HG02588 (cell line): ENCODE measurements at regions not wholly inside any gene's neighbourhood (a gene's known extent, or its start where the extent isn't known, plus 50 kb on each side); places are given as distances from the start of the nearest gene placed in this dataset.

ENCODE experiments used
- ATAC-seq: cut with Tn5 transposase; IDR thresholded peaks from one replicate; pipeline ENCODE4 v1.9.1; 2021; ENCODE audit warnings: mild to moderate bottlenecking, moderate library complexity; ENCODE audit not compliant: unreplicated experiment

DNA sequence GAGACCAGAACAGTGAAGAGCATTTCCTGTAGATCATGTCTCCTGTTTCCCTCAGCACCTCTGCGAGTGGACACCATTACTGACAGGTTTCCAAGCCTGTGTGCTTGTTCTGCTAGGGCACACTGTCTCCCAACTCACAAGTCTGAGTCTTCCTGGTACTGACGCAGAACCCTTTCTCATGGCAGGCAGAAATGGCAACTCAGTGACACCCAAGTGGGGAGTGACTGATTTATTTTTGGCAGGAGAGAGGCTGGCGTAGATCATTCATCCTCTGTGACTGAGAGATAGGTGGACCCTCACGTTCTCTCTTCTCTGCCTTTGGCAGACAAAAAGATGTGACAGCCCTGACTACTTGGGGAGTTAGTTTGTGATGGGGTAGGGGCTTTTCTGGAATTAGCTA lies 183.4 kb downstream of the RFC3 start:
- ATAC-seq, result no peak

DNA sequence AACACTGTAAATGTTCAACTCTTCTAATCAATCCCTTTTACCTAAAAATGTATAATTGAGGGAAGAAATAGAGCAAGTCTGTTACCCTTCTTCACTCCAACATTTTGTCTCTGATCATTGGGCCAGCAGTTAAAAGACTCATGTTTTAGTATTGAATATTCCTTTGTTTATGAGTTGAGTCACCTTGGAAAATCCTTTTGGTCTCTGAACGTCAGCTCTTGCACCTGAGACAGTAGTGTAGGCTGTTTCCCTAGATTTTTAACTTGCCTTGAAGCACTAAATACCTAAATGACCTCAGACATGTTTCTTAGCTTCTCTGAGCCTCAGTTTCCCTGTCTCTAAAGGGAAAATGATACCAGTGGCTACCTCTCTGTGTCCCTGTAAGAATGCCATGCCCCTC lies 184.2 kb downstream of the RFC3 start:
- no peak for ATAC-seq

DNA sequence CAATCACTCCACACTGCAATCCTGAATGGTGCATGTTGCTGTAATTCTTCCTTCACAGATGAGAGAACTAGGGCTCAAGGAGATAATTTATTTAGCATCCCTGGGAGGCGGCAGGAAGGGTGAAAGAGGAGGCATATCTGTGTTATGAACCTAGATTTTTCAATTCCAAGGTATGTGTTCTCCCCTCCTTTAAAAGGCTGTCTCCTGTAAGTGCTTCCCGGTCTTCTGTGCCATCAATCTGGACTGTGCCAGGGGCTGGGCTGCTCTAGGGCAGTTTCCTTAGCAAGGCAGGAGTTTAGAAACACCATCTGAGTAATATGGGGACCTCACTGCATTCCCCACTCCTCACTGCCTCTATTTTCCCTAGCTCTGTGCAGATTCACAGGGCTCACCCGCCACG lies 185.0 kb downstream of the RFC3 start:
- no peak for ATAC-seq

DNA sequence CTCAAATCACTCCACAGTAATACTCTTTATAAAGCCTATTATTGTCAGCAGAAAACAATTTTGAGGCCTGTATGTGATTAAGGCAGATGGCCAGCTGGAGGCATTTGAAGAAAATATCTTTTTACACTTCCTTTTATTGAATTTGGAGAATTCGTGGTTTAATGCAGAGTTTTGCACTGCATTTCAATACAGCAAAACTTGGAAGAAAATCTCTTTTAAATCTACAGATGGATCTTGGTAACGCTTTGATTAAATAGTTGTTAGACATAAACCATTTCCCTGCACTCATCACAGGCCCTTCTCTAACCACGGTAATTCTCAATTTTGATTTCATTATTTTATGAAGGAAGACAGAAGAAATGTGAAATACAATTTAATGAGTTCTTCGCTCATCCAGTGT lies 185.7 kb downstream of the RFC3 start:
- ATAC-seq, result no peak

DNA sequence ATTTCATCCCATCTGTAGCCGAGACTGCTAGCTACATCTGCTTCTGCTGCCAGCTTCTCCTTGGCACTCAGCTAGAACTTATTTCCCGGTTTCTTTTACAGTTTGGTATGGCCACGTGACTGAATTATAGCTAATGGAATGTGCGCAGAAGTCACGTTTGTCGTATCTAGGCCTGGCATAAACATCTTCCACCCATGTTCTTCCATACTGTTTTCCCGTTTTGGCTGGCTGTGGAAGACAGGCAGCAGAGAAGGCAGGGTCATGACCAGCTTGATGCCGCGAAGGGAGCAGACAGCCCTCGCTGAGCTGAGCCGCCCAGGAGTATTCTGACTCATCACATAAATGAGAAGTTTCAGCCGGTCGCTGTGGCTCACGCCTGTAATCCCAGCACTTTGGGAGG lies 186.7 kb downstream of the RFC3 start:
- ATAC-seq, result no peak

DNA sequence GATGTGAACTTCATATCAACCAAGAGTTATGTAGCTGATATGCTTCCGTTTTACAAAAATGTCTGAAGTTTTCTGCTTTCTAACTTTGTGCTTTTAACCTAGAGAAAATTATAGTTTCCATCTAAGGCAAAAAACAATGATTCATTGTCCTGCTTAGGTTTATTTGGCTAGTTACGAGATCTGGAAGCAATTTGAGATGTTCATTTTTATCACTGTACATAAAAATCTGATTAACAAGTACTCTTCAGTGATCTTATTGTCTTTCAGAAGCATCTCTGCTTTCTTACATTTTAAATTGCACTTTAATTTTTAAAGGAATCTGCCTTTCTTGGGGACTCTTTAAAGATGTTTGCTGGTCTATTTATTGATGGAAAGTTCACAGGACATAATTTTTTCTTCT lies 188.1 kb downstream of the RFC3 start:
- no peak for ATAC-seq

DNA sequence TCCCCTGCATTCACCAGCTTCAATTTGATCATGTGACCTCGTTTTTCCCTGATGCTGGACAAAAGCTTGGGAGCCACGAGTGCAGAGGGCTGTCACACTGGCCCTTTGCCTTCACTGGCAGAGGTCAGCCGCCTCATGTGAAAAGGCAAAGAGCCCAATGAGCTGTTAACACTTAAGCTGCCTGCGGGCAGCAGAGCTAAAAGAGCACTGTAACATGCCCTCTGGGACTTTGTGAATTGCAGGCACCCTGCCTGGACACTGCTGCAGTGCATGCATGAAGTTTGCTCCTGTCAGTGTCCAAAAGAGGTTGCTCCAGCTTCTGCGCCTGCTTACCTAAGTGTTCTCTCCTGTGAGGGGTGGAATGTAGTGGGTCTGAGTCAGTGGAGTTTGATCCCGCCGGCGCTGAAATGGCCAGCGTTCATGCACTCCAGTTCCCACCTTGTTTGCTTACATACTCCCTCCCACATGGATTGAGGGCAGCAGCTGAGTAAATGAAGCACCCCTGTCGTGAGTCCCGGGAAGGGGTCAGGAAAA lies 193.7 kb downstream of the RFC3 start:
- ATAC-seq, result no peak

DNA sequence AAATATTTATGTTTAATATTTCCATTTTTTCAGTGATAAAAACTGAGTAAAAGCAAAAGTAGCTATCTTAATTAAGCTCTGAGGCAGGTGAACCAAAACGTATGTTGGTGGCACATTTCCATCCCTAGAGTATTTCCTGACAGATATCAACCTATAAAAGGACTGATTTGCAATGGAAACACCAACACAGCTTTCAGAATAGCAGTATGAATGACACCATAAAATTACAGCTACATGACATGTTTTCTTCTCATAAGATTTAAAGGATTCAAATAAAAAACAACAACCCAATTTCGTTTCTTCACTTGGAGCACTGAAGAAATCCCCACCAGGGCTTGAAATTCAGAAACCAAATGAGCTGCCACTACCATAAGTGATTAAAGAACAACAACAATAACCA lies 194.4 kb downstream of the RFC3 start:
- no peak for ATAC-seq

DNA sequence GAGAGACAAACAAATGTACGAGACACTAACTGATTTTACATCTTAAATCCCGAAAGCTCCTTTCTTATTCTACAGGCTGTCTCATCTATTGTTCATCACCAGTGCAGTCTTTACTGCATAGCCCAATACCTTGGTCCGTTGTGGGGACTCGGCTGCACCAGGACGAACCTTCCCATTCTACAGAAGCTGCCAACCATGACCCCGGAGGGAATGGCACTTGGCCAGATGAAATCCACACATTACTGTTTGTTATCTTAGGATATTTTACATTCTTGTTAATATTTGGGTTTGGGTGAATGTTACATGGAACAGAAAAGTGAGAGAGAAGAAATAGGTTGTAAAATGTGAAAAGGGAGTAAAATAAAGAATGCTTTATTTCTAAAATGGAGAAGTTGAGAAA lies 195.1 kb downstream of the RFC3 start:
- no peak for ATAC-seq

DNA sequence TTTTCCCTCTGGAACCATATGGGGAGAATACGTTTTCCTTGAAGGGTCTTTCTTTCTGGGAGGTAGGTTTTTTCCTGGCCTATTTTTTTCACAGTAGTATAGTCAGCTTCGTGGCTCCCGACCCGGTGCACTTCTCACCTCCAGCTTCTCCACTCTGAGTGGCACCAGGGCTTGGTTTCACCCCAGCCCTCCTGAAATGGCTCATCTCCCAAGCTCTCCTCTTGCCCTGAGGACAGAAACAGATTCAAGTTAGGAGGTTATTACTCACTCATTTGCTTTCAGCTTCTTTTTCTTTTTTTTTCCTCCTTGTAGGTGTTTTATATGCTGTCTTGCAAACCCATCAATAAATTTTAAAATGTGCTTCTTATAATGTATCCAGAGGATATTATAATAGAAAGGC lies 199.3 kb downstream of the RFC3 start:
- ATAC-seq, result no peak

DNA sequence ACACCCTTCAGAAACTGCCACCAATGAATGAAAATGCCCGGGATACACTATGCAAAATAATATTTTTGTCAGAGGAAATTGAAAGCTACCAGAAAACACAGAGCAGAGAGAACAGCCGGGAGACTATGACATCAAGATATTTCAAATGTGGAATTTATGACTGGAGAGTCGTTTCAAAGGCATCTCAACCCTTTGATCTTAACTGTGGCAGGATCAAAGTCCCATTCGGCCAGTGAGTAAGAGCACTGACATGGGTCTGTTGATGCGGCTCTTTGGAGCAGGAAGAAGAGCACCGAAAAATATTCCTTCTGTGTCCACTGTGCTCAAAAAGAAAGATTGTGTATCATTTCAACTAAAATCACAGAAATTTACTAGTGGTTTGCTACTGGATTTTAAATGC lies 201.9 kb downstream of the RFC3 start:
- ATAC-seq, result no peak

DNA sequence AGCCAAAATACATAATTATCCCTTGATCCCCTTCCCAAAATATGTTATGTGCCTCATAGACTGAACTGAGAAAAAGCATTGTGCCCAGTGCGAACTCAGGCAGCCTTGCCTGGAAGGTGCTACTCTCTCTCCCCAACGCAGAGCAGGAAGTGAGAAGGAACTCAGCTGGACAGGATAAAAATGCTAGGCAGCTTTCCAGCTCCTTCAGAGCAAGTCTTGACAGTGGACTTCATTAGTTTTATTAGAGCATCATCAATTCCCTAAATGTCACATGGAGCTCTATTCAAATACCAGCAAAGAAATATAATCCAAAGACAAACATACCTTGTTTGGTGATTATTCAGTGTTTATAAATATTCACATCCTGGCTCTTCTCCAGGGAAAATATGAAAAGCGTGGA lies 202.4 kb downstream of the RFC3 start:
- ATAC-seq, result no peak

DNA sequence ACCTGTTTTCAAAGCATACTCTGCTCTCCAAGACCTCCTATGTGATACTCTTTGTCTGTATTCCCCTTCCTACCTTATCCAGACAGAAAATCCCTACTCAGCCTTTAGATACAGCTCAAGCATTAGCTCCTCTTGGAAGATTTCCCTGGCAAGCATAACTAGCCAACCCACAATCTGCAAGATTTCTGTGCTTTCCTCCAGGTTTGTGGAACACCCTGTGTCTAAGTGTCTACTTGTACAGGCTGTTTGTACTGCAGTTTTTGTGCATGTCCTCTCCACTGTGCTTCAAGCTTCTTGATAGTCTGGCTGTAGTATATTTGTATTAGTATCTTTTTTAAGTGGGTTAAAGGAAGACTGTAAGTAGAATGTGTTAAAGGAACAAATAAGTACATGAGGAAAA lies 203.7 kb downstream of the RFC3 start:
- ATAC-seq, result no peak

DNA sequence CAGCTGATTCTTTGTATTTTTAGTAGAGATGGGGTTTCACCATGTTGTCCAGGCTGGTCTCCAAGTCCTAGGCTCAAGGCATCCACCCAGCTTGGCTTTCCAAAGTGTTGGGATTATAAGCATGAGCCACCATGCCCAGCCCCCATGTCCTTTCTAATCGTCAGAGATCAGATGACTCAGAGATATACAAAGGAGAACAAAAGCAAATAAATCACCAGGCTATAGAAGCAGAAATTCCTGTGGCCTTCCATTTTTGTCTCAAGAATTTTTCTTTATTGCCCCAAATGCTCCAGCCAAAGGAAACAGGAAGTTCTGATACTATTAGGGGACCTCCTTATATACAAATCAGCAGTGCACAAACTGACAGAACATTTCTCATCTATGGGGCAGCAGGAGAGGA lies 207.8 kb downstream of the RFC3 start:
- no peak for ATAC-seq

DNA sequence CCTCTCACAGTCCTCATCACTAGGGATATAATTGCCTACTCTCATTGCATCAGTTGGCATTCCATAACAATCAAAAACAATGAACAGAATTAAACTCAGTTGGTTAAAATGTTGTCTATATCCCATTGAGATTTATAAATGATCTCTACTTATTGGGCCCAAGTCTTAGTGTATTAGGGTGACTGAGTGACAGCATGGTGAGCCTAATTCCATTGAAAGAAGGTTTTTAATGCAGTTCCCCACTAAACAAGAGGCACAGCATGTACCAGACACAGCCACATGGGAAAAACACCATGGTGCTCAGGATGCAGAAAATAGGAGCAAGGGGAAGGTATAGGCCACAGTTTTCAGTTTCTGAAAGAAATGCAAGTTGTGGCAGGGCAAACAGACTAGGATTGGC lies 208.4 kb downstream of the RFC3 start:
- ATAC-seq, result no peak

DNA sequence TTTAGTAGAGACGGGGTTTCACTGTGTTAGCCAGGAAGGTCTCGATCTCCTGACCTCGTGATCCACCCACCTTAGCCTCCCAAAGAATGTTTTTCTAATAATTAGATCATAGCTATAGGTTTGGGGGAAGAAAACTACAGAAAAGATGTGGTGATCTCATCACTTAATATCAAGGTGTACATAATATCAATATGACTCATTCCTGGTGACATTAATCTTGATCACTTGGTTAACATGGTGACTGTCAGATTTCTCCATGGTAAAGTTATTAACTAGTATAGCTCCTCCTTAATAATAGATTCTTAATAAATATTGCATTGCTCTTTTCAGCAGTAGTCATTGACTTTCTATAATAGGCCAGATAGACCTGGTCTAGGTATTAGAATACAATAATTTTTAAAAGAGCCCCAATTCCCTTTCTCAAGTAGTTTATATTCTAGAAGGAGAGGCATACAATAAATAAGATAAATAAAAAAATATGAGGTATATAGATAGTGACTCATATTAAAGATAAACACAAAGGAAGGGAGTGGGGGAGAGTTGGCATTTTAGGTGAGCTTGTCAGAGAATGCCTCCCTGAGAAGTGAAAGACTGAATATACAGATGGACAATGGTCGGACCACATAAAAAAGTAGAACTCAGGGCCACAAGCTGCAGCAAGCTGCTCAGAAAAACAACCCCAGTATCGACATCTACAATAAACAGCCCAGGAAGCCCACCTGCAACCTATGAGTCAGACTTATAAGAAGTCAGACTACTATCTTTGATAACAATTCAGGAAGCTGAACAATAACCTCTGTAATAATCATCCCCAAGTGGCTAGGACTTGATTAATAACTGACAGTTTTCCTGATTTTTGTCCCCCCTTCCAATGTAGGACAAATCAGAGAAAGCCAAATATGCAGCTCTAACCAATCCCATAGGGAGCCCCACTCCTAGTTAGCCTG lies 210.8 kb downstream of the RFC3 start:
- ATAC-seq, result no peak

DNA sequence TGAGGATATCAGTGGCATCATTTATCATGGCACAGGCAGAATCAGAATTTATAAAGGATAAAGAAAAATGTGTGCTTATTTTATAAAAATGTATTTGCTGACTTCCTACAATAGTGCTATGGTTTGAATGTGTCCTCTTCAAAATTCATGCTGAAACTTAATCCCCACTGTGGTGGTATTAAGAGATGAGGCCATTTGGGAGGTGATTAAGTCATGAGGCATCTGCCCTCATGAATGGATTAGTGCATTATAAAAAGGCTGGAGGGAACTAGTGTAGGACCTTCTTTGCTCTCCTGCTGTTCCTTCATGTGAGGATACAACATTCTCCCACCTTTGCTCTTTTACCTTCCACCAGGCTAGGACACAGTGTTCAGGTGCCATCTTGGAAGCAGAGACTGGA lies 212.8 kb downstream of the RFC3 start:
- ATAC-seq, result no peak

DNA sequence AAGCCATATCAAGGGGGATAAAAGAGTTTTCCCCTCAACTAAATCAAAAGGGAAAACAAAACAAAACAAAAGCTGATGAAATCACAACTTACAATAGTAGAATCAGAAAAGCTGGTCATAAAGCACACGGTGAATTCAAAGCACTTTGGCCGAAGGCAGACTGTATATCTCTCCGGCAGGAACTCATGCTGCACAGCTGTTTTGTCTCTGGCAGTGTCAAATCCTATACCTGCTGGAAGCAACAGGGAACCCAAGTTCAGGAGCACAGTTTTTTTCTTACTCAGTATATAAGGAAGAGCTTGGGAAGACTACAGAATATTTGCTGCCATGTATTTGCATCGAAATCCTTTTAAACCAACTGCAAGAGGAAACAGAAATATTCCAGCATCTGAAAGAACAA lies 213.7 kb downstream of the RFC3 start:
- no peak for ATAC-seq

DNA sequence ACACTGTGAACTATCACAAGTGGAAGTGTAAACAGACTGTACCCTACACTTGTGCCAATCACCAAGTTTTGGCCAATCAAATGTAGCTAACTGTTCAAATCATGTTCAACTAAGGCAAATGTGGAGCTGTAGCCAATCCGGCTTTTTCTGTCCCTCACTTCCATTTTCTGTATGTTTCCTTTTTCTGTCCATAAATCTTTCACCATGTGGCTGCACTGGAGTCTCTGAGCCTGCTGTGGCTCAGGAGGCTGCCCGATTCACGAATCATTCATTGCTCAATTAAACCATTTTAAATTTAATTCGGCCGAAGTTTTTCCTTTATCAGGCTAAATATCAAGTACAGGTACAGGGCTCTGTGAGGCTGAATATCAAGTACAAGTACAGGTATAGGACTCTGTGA lies 216.5 kb downstream of the RFC3 start:
- no peak for ATAC-seq

DNA sequence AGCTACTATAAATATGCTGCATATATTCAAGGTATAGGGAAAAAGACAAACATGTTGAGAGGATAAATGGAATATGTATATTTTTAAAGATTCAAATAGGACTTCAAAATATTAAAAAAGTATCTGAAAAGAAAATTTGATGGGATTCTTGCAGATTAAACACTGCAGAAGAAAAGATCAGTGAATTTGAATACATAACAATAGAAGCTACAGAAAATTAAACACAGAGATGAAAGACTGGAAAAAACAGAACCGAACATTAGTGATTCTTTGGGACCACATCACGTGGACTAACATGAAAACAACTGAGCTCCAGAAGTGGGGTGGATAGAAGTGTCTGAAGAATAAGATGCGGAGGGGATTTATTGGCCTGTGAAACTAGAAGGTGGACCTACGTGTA lies 217.2 kb downstream of the RFC3 start:
- ATAC-seq, result no peak

DNA sequence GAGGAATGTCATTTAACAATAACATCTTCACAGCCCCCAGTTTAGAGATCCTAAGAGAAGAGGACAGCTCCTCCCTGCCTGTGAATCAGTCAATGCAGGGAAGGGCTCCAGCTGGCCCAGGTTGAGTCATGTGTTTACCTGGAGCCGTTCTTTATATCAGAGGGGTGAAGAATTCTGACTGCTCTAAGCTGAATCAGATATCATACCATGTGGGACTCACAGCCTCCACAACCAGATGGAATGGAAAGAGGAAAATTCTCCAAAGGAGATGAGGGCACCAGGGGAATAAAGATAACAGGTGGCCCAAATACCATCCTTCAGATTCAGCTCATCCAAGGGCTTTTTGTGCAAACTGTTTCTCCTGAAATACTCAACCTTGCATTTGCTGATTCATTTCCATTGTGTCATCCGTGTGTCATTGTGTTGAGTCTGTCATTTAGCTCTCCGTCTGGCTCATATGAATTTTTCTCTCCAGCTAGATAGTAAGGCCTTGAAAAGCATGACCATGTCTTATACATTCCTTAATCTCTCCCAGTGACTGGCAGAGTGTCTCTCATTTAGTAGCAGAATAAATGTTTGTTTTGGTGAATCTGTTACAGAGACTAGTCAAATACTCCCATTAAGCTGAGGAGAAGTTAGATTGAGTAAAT lies 217.9 kb downstream of the RFC3 start:
- no peak for ATAC-seq
